ENCODE measurements at regions not wholly inside any gene's neighbourhood (a gene's known extent, or its start where the extent isn't known, plus 50 kb on each side); places are given as distances from the start of the nearest gene placed in this dataset.

- DNase-seq, result no peak
Measured at GRCh38 chr3:163838769-163839168, 1239.5 kb downstream of the SI start.

- no peak for DNase-seq
Measured at GRCh38 chr3:163832547-163832946, 1245.7 kb downstream of the SI start.

- no peak for DNase-seq
Measured at GRCh38 chr3:163821841-163822240, 1256.5 kb downstream of the SI start.

GRCh38 chr3:163817015-163817414, 1261.3 kb downstream of the SI start:
- no peak for DNase-seq

GRCh38 chr3:163813935-163814334, 1264.4 kb downstream of the SI start:
- no peak for DNase-seq

- DNase-seq, result no peak
Measured at GRCh38 chr3:163812006-163812405, 1266.3 kb downstream of the SI start.

- DNase-seq, result no peak
Measured at GRCh38 chr3:163809540-163809993, 1268.7 kb downstream of the SI start.

- no peak for DNase-seq
Measured at GRCh38 chr3:163786416-163786815, 1291.9 kb downstream of the SI start.

GRCh38 chr3:163785693-163786092, 1292.6 kb downstream of the SI start:
- no peak for DNase-seq

GRCh38 chr3:163779396-163780344, 1298.6 kb downstream of the SI start:
- no peak for DNase-seq

GRCh38 chr3:163776743-163777142, 1301.6 kb downstream of the SI start:
- no peak for DNase-seq

- no peak for DNase-seq
Measured at GRCh38 chr3:163773136-163773535, 1305.2 kb downstream of the SI start.

GRCh38 chr3:163768048-163768447, 1310.2 kb downstream of the SI start:
- DNase-seq, result no peak

GRCh38 chr3:163766112-163766511, 1312.2 kb downstream of the SI start:
- no peak for DNase-seq

- DNase-seq, result no peak
Measured at GRCh38 chr3:163753033-163753432, 1325.3 kb downstream of the SI start.

- no peak for DNase-seq
Measured at GRCh38 chr3:163745204-163745603, 1333.1 kb downstream of the SI start.

- no peak for DNase-seq
Measured at GRCh38 chr3:163735394-163735793, 1342.9 kb downstream of the SI start.

- DNase-seq, result no peak
Measured at GRCh38 chr3:163730684-163731083, 1347.6 kb downstream of the SI start.

GRCh38 chr3:163726125-163726524, 1352.2 kb downstream of the SI start:
- no peak for DNase-seq

GRCh38 chr3:163722405-163722804, 1355.9 kb downstream of the SI start:
- no peak for DNase-seq

GRCh38 chr3:163721596-163721995, 1356.7 kb downstream of the SI start:
- DNase-seq, result no peak

- no peak for DNase-seq
Measured at GRCh38 chr3:163717377-163717776, 1360.9 kb downstream of the SI start.

GRCh38 chr3:163708428-163708827, 1369.9 kb downstream of the SI start:
- DNase-seq, result no peak
